ENCODE measurements at regions not wholly inside any gene's neighbourhood (a gene's known extent, or its start where the extent isn't known, plus 50 kb on each side); places are given as distances from the start of the nearest gene placed in this dataset.

DNA sequence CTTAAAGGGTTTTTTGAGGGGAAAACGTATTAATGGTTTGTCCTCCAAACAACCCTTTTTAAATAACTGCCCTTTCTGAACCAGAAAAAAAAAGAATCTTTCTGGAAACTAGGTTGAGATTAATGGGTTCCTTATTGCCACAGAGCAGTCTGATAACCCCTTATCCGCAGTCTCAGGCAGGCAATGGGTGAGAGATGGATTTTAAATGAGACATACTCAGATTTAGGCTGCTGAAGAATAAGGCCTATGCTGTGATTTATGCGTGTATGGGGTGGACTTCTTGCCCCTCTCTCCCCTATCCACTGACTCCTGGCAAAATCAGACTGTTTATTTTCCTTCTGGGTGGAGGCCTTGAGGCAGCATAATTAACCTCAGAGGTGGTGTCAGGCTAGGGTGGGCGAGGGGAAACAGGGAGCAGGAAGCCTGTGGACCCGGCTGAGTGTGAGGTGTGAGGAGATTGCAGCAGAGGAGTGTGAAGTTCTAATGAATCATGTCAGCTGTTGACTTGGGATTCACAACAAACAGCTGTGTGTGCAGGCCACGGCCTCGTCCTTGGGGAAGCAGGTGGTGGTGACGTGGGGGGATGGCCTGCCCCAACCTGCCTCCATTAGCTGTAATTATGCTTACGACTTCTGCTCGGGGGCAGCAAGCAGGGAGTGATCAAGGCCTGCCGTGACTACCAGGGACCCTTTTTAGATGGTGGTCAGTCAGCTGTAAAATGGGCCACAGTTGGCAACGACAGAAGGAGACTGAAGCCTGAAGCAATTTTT, 196.4 kb downstream of the SEMA6A start:
- TF ChIP-seq, protein P1, sequence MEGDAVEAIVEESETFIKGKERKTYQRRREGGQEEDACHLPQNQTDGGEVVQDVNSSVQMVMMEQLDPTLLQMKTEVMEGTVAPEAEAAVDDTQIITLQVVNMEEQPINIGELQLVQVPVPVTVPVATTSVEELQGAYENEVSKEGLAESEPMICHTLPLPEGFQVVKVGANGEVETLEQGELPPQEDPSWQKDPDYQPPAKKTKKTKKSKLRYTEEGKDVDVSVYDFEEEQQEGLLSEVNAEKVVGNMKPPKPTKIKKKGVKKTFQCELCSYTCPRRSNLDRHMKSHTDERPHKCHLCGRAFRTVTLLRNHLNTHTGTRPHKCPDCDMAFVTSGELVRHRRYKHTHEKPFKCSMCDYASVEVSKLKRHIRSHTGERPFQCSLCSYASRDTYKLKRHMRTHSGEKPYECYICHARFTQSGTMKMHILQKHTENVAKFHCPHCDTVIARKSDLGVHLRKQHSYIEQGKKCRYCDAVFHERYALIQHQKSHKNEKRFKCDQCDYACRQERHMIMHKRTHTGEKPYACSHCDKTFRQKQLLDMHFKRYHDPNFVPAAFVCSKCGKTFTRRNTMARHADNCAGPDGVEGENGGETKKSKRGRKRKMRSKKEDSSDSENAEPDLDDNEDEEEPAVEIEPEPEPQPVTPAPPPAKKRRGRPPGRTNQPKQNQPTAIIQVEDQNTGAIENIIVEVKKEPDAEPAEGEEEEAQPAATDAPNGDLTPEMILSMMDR (IDR thresholded peaks at IDR 0.05; ENCODE audit: low read depth, low read length, missing input control), result no peak
- no peak for TF ChIP-seq SP1 (IDR thresholded peaks at IDR 0.05)
- TF ChIP-seq TAF1 (conservative IDR thresholded peaks at IDR 0.05), result no peak
- no peak for TF ChIP-seq YY1 (IDR thresholded peaks at IDR 0.05)
- TF ChIP-seq FOXA2 (IDR thresholded peaks at IDR 0.05), result no peak
- no peak for TF ChIP-seq HNF4G (IDR thresholded peaks at IDR 0.05)
- TF ChIP-seq, protein P2, sequence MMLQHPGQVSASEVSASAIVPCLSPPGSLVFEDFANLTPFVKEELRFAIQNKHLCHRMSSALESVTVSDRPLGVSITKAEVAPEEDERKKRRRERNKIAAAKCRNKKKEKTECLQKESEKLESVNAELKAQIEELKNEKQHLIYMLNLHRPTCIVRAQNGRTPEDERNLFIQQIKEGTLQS (IDR thresholded peaks at IDR 0.05), result no peak
- TF ChIP-seq, protein P3, sequence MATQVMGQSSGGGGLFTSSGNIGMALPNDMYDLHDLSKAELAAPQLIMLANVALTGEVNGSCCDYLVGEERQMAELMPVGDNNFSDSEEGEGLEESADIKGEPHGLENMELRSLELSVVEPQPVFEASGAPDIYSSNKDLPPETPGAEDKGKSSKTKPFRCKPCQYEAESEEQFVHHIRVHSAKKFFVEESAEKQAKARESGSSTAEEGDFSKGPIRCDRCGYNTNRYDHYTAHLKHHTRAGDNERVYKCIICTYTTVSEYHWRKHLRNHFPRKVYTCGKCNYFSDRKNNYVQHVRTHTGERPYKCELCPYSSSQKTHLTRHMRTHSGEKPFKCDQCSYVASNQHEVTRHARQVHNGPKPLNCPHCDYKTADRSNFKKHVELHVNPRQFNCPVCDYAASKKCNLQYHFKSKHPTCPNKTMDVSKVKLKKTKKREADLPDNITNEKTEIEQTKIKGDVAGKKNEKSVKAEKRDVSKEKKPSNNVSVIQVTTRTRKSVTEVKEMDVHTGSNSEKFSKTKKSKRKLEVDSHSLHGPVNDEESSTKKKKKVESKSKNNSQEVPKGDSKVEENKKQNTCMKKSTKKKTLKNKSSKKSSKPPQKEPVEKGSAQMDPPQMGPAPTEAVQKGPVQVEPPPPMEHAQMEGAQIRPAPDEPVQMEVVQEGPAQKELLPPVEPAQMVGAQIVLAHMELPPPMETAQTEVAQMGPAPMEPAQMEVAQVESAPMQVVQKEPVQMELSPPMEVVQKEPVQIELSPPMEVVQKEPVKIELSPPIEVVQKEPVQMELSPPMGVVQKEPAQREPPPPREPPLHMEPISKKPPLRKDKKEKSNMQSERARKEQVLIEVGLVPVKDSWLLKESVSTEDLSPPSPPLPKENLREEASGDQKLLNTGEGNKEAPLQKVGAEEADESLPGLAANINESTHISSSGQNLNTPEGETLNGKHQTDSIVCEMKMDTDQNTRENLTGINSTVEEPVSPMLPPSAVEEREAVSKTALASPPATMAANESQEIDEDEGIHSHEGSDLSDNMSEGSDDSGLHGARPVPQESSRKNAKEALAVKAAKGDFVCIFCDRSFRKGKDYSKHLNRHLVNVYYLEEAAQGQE (IDR thresholded peaks at IDR 0.05), result no peak
- TF ChIP-seq FOXA1 (IDR thresholded peaks at IDR 0.05), result no peak
- TF ChIP-seq EGR1 (IDR thresholded peaks at IDR 0.05; ENCODE audit: low read depth in 2 of 2), result no peak
- no peak for TF ChIP-seq JUND (IDR thresholded peaks at IDR 0.05)
- no peak for TF ChIP-seq RAD21 (IDR thresholded peaks at IDR 0.05)
- TF ChIP-seq RXRA (IDR thresholded peaks at IDR 0.05), result no peak
- TF ChIP-seq, protein P4, sequence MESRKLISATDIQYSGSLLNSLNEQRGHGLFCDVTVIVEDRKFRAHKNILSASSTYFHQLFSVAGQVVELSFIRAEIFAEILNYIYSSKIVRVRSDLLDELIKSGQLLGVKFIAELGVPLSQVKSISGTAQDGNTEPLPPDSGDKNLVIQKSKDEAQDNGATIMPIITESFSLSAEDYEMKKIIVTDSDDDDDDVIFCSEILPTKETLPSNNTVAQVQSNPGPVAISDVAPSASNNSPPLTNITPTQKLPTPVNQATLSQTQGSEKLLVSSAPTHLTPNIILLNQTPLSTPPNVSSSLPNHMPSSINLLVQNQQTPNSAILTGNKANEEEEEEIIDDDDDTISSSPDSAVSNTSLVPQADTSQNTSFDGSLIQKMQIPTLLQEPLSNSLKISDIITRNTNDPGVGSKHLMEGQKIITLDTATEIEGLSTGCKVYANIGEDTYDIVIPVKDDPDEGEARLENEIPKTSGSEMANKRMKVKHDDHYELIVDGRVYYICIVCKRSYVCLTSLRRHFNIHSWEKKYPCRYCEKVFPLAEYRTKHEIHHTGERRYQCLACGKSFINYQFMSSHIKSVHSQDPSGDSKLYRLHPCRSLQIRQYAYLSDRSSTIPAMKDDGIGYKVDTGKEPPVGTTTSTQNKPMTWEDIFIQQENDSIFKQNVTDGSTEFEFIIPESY (IDR thresholded peaks at IDR 0.05), result no peak
